Left ventricle myocardium inferior (tissue), 1 donor: ENCODE measurements at regions not wholly inside any gene's neighbourhood (a gene's known extent, or its start where the extent isn't known, plus 50 kb on each side); places are given as distances from the start of the nearest gene placed in this dataset.

ENCODE experiments used
- DNase-seq: peaks from one replicate; pipeline ENCODE4 v3.0.0-alpha.2; 2020
- H3K27ac ChIP-seq: fragments of 200-600 bp; replicated peaks from 2 replicates; pipeline ENCODE4 v1.8.0; 2021
- H3K27me3 ChIP-seq: fragments of 200-600 bp; 2 replicates; pipeline ENCODE4 v1.8.0; 2021; ENCODE audit warnings: low read depth
- H3K36me3 ChIP-seq: fragments of 200-600 bp; 2 replicates; pipeline ENCODE4 v1.8.0; 2021
- H3K4me1 ChIP-seq: fragments of 200-600 bp; 2 replicates; pipeline ENCODE4 v1.8.0; 2021
- H3K4me3 ChIP-seq: fragments of 200-600 bp; 2 replicates; pipeline ENCODE4 v1.8.0; 2021; ENCODE audit warnings: mild to moderate bottlenecking, moderate library complexity
- H3K9me3 ChIP-seq: fragments of 200-600 bp; replicated peaks from 2 replicates; pipeline ENCODE4 v1.8.0; 2021
- intact Hi-C: fragments of 100-400 bp; cut with micrococcal nuclease; formaldehyde crosslinking; loops from one replicate; pipeline ENCODE4 v1.11.0; 2022
- TF ChIP-seq, protein P1 (sequence below): fragments of 200-600 bp; IDR thresholded peaks from 2 replicates; pipeline ENCODE4 v1.8.0; 2021; ENCODE audit warnings: antibody characterized with exemption, mild to moderate bottlenecking, borderline replicate concordance
- donor health status: DM: no; HTN: yes; CAD: no; lungs with severe emphysema.

- Histone ChIP-seq H3K9me3 (no peaks in the 10 kb centered on the region), H3K27ac (no peak overlapping the region), H3K36me3 (no peaks in the 10 kb centered on the region), H3K27me3 (no peaks in the 10 kb centered on the region), H3K4me3 (no peak overlapping the region), H3K4me1 (peaks cover 41% of the 10 kb centered on the region)
- TF ChIP-seq, protein P1, sequence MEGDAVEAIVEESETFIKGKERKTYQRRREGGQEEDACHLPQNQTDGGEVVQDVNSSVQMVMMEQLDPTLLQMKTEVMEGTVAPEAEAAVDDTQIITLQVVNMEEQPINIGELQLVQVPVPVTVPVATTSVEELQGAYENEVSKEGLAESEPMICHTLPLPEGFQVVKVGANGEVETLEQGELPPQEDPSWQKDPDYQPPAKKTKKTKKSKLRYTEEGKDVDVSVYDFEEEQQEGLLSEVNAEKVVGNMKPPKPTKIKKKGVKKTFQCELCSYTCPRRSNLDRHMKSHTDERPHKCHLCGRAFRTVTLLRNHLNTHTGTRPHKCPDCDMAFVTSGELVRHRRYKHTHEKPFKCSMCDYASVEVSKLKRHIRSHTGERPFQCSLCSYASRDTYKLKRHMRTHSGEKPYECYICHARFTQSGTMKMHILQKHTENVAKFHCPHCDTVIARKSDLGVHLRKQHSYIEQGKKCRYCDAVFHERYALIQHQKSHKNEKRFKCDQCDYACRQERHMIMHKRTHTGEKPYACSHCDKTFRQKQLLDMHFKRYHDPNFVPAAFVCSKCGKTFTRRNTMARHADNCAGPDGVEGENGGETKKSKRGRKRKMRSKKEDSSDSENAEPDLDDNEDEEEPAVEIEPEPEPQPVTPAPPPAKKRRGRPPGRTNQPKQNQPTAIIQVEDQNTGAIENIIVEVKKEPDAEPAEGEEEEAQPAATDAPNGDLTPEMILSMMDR: no peak
- intact Hi-C loops: no loop called here
- no peak for DNase-seq
Measured at GRCh38 chr16:85366031-85366763, 246.9 kb upstream of the GSE1 start.

- Histone ChIP-seq H3K27me3 (no peaks in the 10 kb centered on the region), H3K27ac (no peak overlapping the region), H3K36me3 (no peaks in the 10 kb centered on the region), H3K9me3 (no peaks in the 10 kb centered on the region), H3K4me1 (peaks cover 33% of the 10 kb centered on the region), H3K4me3 (no peak overlapping the region)
- TF ChIP-seq, protein P1: no peak
- DNase-seq: no peak
- intact Hi-C loops: no loop called here
Measured at GRCh38 chr16:85367485-85367884, 245.6 kb upstream of the GSE1 start.

GRCh38 chr16:85369060-85369459 lies 244.1 kb upstream of the GSE1 start:
- no peak overlapping the region for H3K27ac ChIP-seq
- H3K4me3 ChIP-seq: no peak overlapping the region
- no peaks in the 10 kb centered on the region for H3K27me3 ChIP-seq
- intact Hi-C loops: no loop called here
- H3K9me3 ChIP-seq: no peaks in the 10 kb centered on the region
- peaks cover 33% of the 10 kb centered on the region for H3K4me1 ChIP-seq
- TF ChIP-seq, protein P1: no peak
- no peaks in the 10 kb centered on the region for H3K36me3 ChIP-seq
- DNase-seq: no peak

- no peaks in the 10 kb centered on the region for H3K9me3 ChIP-seq
- intact Hi-C loops: no loop called here
- peaks cover 30% of the 10 kb centered on the region for H3K4me1 ChIP-seq
- no peaks in the 10 kb centered on the region for H3K36me3 ChIP-seq
- peak; percentile 47 for DNase-seq
- H3K4me3 ChIP-seq: no peak overlapping the region
- TF ChIP-seq, protein P1: peak; percentile 80
- H3K27ac ChIP-seq: no peak overlapping the region
- no peaks in the 10 kb centered on the region for H3K27me3 ChIP-seq
Measured at GRCh38 chr16:85369741-85370528, 243.2 kb upstream of the GSE1 start.

DNA sequence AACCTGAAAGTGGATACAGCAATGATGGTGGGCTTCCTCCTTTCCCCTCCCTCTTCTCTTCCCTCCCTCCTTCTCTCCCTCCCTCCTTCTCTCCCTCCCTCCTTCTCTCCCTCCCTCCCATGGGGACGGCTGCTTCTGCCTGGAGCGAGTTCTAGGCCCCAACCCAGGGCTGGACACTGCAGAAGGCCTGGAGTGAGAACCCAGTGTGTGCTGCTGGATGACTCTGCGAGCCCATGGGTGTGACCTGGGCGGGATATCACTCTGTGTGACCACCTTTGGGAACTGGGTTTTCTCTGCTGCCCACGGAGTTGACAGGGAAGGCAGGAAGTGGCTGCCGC lies 242.6 kb upstream of the GSE1 start:
- Histone ChIP-seq H3K4me1 (peaks cover 30% of the 10 kb centered on the region), H3K36me3 (no peaks in the 10 kb centered on the region), H3K4me3 (no peak overlapping the region), H3K27me3 (no peaks in the 10 kb centered on the region), H3K9me3 (no peaks in the 10 kb centered on the region), H3K27ac (no peak overlapping the region)
- TF ChIP-seq, protein P1: no peak
- intact Hi-C loops: no loop called here
- no peak for DNase-seq
